Neural cell (in vitro differentiated cells): ENCODE measurements at regions not wholly inside any gene's neighbourhood (a gene's known extent, or its start where the extent isn't known, plus 50 kb on each side); places are given as distances from the start of the nearest gene placed in this dataset.

Experiments used
- CTCF ChIP-seq: fragments of 450-650 bp; IDR thresholded peaks from 2 replicates; pipeline ENCODE4 v1.5.1; 2014; ENCODE audit warnings: antibody characterized with exemption, mild to moderate bottlenecking, moderate library complexity; ENCODE audit not compliant: poor library complexity, severe bottlenecking
- POLR2AphosphoS5 ChIP-seq: IDR thresholded peaks from 2 replicates; pipeline ENCODE4 v1.6.1; 2012
- RAD21 ChIP-seq: fragments of 450-650 bp; conservative IDR thresholded peaks from 2 replicates; pipeline ENCODE4 v1.6.1; 2014; ENCODE audit warnings: antibody characterized with exemption, mild to moderate bottlenecking, moderate library complexity
- TAF1 ChIP-seq: IDR thresholded peaks from 2 replicates; pipeline ENCODE4 v1.6.1; 2012; ENCODE audit warnings: low read depth

DNA sequence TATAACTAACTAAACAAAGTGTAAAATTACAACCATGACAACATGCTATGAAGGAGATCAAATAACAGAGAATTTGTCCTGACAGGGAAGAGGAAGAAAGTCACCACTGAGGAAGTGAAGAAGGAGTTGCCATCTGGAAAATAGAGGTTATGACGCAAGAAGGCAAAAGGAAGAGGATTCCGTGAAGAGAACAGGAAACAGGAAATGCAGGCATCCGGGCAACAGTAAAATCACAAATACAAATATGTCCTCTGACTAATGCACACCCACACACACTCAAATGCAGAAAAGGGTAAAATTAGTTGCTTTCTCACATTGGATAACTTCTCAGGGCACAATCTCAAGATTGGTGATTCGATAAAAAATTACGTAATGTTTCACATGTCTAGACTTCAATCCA lies 278.4 kb downstream of the TMX3 start:
- no peak for TF ChIP-seq CTCF
- no peak for TF ChIP-seq TAF1
- TF ChIP-seq RAD21, result no peak
- TF ChIP-seq POLR2AphosphoS5, result no peak
